ENCODE measurements at regions not wholly inside any gene's neighbourhood (a gene's known extent, or its start where the extent isn't known, plus 50 kb on each side); places are given as distances from the start of the nearest gene placed in this dataset.

DNA sequence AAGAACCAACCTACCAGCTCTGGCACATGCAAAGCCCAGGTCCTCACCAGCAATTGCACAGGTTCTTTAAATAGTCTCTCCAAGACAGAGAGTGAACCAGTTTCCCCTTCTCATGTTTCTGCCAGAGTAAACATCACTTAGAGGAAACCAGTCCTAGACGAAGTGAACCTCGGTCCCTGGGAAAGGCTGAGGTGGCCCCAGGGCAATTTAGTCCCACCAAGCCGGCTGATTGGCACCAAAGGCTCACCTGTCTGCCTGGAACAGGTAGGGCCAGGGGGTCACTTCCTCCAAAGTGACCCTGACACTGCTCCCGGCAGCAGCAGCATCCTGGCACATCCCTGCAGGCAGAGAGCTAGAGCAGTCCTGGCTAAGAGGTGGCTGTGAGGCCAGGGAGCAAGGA lies 122.9 kb upstream of the ZNF507 start:
- H3K27ac ChIP-seq, result no peak overlapping the region
- POLR2A ChIA-PET, result no interaction called here
- ATAC-seq (no peak), FAIRE-seq (no peak), DNase-seq (ENCODE audit: low read depth in 1 of 2, low spot score in 1 of 2) (no peak)
- H3K4me2 ChIP-seq, result no peak overlapping the region
- no peaks in the 10 kb centered on the region for H3K4me1 ChIP-seq
- no peak overlapping the region for H3K4me3 ChIP-seq
- CTCF ChIA-PET, result interaction anchor here (2.3 to 5.1 kb wide), 6 partner anchors 11 to 1552 kb away, joined by 13 to 124 read pairs (median 24); no protein-coding TSS in a partner anchor
- no peaks in the 10 kb centered on the region for H3K9me3 ChIP-seq
- 8% methylated on average over 4 of the region's 4 CpGs for WGBS (ENCODE audit: missing lambda C conversion rate)
- TF ChIP-seq POLR2AphosphoS2 (conservative IDR thresholded peaks at IDR 0.05; ENCODE audit: low read length), result no peak
- TF ChIP-seq SMC3 (IDR thresholded peaks at IDR 0.05), result no peak
- TF ChIP-seq CBX8 (IDR thresholded peaks at IDR 0.05), result no peak
- TF ChIP-seq, protein P1, sequence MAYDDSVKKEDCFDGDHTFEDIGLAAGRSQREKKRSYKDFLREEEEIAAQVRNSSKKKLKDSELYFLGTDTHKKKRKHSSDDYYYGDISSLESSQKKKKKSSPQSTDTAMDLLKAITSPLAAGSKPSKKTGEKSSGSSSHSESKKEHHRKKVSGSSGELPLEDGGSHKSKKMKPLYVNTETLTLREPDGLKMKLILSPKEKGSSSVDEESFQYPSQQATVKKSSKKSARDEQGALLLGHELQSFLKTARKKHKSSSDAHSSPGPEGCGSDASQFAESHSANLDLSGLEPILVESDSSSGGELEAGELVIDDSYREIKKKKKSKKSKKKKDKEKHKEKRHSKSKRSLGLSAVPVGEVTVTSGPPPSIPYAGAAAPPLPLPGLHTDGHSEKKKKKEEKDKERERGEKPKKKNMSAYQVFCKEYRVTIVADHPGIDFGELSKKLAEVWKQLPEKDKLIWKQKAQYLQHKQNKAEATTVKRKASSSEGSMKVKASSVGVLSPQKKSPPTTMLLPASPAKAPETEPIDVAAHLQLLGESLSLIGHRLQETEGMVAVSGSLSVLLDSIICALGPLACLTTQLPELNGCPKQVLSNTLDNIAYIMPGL (CRISPR knock-in tag; IDR thresholded peaks at IDR 0.05; ENCODE audit: borderline replicate concordance), result no peak
- no peak for TF ChIP-seq MYC (IDR thresholded peaks at IDR 0.05; ENCODE audit: borderline replicate concordance, low read length)
- no peak for TF ChIP-seq ZSCAN20 (CRISPR knock-in tag; IDR thresholded peaks at IDR 0.05)
- TF ChIP-seq, protein P2, sequence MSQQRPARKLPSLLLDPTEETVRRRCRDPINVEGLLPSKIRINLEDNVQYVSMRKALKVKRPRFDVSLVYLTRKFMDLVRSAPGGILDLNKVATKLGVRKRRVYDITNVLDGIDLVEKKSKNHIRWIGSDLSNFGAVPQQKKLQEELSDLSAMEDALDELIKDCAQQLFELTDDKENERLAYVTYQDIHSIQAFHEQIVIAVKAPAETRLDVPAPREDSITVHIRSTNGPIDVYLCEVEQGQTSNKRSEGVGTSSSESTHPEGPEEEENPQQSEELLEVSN (IDR thresholded peaks at IDR 0.05; ENCODE audit: borderline replicate concordance, low read depth), result no peak
- TF ChIP-seq, protein P3, sequence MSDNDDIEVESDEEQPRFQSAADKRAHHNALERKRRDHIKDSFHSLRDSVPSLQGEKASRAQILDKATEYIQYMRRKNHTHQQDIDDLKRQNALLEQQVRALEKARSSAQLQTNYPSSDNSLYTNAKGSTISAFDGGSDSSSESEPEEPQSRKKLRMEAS (IDR thresholded peaks at IDR 0.05), result no peak
- TF ChIP-seq MAZ (IDR thresholded peaks at IDR 0.05; ENCODE audit: borderline replicate concordance, low read depth, low read length), result no peak
- TF ChIP-seq, protein P4, sequence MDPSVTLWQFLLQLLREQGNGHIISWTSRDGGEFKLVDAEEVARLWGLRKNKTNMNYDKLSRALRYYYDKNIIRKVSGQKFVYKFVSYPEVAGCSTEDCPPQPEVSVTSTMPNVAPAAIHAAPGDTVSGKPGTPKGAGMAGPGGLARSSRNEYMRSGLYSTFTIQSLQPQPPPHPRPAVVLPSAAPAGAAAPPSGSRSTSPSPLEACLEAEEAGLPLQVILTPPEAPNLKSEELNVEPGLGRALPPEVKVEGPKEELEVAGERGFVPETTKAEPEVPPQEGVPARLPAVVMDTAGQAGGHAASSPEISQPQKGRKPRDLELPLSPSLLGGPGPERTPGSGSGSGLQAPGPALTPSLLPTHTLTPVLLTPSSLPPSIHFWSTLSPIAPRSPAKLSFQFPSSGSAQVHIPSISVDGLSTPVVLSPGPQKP (IDR thresholded peaks at IDR 0.05; ENCODE audit: low read depth, low read length), result no peak
- TF ChIP-seq JUNB (IDR thresholded peaks at IDR 0.05), result no peak
- no peak for TF ChIP-seq FOXS1 (CRISPR knock-in tag; IDR thresholded peaks at IDR 0.05)
- TF ChIP-seq, protein P5, sequence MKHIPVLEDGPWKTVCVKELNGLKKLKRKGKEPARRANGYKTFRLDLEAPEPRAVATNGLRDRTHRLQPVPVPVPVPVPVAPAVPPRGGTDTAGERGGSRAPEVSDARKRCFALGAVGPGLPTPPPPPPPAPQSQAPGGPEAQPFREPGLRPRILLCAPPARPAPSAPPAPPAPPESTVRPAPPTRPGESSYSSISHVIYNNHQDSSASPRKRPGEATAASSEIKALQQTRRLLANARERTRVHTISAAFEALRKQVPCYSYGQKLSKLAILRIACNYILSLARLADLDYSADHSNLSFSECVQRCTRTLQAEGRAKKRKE (CRISPR knock-in tag; IDR thresholded peaks at IDR 0.05; ENCODE audit: low read depth), result no peak
- TF ChIP-seq HOXB13 (CRISPR knock-in tag; IDR thresholded peaks at IDR 0.05; ENCODE audit: low read depth), result no peak

DNA sequence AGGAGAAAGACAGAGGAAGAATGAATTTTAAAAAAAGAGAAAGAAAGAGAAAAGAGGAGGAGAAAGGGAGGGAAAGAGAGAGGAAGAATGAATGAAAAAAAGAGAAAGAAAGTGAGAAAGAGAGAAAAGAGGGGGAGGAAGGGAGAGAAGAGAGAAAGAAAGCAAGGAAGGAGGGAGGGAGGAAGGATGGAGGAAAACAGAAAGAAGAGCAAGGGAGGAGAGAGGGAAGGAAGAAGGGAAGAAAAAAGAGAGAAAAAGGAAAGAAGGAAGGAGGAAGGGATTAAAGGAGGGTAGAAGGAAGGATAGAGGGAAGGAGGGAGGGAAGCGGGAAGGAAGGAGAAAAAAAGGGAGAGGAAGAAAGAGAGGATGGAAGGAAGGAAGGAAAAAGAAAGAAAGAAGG lies 122.3 kb upstream of the ZNF507 start:
- CTCF ChIA-PET, result interaction anchor here (0.9 to 5.1 kb wide), 21 partner anchors 10 to 1552 kb away, joined by 3 to 124 read pairs (median 15); no protein-coding TSS in a partner anchor
- Histone ChIP-seq H3K9me3 (no peaks in the 10 kb centered on the region), H3K27ac (no peak overlapping the region), H3K4me1 (no peaks in the 10 kb centered on the region), H3K4me3 (no peak overlapping the region), H3K4me2 (no peak overlapping the region)
- ATAC-seq, result no peak
- FAIRE-seq, result no peak
- DNase-seq (ENCODE audit: low read depth in 1 of 2, low spot score in 1 of 2), result no peak
- 77% methylated on average over 1 of the region's 1 CpG for WGBS (ENCODE audit: missing lambda C conversion rate)
- POLR2A ChIA-PET, result no interaction called here
- TF ChIP-seq SREBF2 (IDR thresholded peaks at IDR 0.05) (no peak), EHF (CRISPR knock-in tag; IDR thresholded peaks at IDR 0.05) (no peak), RARB (CRISPR knock-in tag; IDR thresholded peaks at IDR 0.05) (no peak), POLR2AphosphoS2 (conservative IDR thresholded peaks at IDR 0.05; ENCODE audit: low read length) (no peak), RNF2 (IDR thresholded peaks at IDR 0.05; ENCODE audit: borderline replicate concordance, low read depth) (no peak), CEBPB (IDR thresholded peaks at IDR 0.05) (no peak), ESRRA (IDR thresholded peaks at IDR 0.05; ENCODE audit: borderline replicate concordance, low read length) (no peak), JUNB (IDR thresholded peaks at IDR 0.05) (no peak), GATA3 (IDR thresholded peaks at IDR 0.05; ENCODE audit: borderline replicate concordance) (no peak)
- TF ChIP-seq, protein P4 (IDR thresholded peaks at IDR 0.05; ENCODE audit: low read depth, low read length), result no peak
- TF ChIP-seq, protein P6, sequence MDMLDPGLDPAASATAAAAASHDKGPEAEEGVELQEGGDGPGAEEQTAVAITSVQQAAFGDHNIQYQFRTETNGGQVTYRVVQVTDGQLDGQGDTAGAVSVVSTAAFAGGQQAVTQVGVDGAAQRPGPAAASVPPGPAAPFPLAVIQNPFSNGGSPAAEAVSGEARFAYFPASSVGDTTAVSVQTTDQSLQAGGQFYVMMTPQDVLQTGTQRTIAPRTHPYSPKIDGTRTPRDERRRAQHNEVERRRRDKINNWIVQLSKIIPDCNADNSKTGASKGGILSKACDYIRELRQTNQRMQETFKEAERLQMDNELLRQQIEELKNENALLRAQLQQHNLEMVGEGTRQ (IDR thresholded peaks at IDR 0.05), result no peak
- TF ChIP-seq, protein P7, sequence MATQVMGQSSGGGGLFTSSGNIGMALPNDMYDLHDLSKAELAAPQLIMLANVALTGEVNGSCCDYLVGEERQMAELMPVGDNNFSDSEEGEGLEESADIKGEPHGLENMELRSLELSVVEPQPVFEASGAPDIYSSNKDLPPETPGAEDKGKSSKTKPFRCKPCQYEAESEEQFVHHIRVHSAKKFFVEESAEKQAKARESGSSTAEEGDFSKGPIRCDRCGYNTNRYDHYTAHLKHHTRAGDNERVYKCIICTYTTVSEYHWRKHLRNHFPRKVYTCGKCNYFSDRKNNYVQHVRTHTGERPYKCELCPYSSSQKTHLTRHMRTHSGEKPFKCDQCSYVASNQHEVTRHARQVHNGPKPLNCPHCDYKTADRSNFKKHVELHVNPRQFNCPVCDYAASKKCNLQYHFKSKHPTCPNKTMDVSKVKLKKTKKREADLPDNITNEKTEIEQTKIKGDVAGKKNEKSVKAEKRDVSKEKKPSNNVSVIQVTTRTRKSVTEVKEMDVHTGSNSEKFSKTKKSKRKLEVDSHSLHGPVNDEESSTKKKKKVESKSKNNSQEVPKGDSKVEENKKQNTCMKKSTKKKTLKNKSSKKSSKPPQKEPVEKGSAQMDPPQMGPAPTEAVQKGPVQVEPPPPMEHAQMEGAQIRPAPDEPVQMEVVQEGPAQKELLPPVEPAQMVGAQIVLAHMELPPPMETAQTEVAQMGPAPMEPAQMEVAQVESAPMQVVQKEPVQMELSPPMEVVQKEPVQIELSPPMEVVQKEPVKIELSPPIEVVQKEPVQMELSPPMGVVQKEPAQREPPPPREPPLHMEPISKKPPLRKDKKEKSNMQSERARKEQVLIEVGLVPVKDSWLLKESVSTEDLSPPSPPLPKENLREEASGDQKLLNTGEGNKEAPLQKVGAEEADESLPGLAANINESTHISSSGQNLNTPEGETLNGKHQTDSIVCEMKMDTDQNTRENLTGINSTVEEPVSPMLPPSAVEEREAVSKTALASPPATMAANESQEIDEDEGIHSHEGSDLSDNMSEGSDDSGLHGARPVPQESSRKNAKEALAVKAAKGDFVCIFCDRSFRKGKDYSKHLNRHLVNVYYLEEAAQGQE (IDR thresholded peaks at IDR 0.05), result no peak
- TF ChIP-seq, protein P1 (CRISPR knock-in tag; IDR thresholded peaks at IDR 0.05; ENCODE audit: borderline replicate concordance), result no peak

All from A549 (cell line).